Right cardiac atrium (tissue), 5 donors: ENCODE measurements at regions not wholly inside any gene's neighbourhood (a gene's known extent, or its start where the extent isn't known, plus 50 kb on each side); places are given as distances from the start of the nearest gene placed in this dataset.

ENCODE experiments used
- ATAC-seq, 2 donors: fragments of 200-7000 bp; cut with Tn5 transposase; one replicate each; pipeline versions ENCODE4 v1.8.0 to v1.9.1; 2020; ENCODE audit warnings: moderate library complexity in 2 of 2, mild to moderate bottlenecking in 1 of 2
- DNase-seq, 3 donors: peaks; one replicate each; pipeline ENCODE4 v3.0.0-alpha.2; 2020
- H3K27ac ChIP-seq: one replicate; pipeline ENCODE4 v1.5.1; 2013; ENCODE audit warnings: mild to moderate bottlenecking, low read length, control low read depth, moderate library complexity
- H3K27me3 ChIP-seq: one replicate; pipeline ENCODE4 v1.6.1; 2013; ENCODE audit not compliant: control insufficient read depth, insufficient read depth
- H3K4me1 ChIP-seq: one replicate; pipeline ENCODE4 v1.6.1; 2013; ENCODE audit warnings: low read length; ENCODE audit not compliant: control insufficient read depth, insufficient read depth
- H3K4me3 ChIP-seq: one replicate; pipeline ENCODE4 v1.5.1; 2013; ENCODE audit warnings: low read length, control low read depth
- H3K9me3 ChIP-seq: one replicate; pipeline ENCODE4 v1.6.1; 2013; ENCODE audit warnings: low read length; ENCODE audit not compliant: control insufficient read depth
- WGBS: extraction: QIAGEN DNeasy Blood & Tissue Kit; methylation state at CpG from one replicate; pipeline ENCODE4 v1.1.7; 2013; 5-methylcytosine and 5-hydroxymethylcytosine counted together
- intact Hi-C, 4 donors: fragments of 100-400 bp; cut with DNase I; formaldehyde crosslinking; loops; one replicate each; pipeline versions ENCODE4 v1.11.0 to v1.14.0; 2022 to 2023
- donor health status: healthy with polysubstance abuse.
- donor health status: DM: no; HTN: yes; CAD: no.
- donor health status: DM: no; HTN: no; CAD: no.
- donor health status: DM: no; HTN: yes; CAD: no; lungs with severe emphysema.
- donor health status: DM: yes; HTN: yes; CAD: no.

- ATAC-seq (no peak), DNase-seq (no peak)
- H3K4me3 ChIP-seq = no peak overlapping the region
- WGBS = 92% methylated on average over 7 of the region's 7 CpGs
- H3K4me1 ChIP-seq = no peaks in the 10 kb centered on the region
- no peaks in the 10 kb centered on the region for H3K9me3 ChIP-seq
- no peaks in the 10 kb centered on the region for H3K27me3 ChIP-seq
- H3K27ac ChIP-seq = no peak overlapping the region
- intact Hi-C loops = no loop called here
Measured at GRCh38 chr2:104574367-104574766, 279.5 kb upstream of the POU3F3 start.

GRCh38 chr2:104577143-104577542 lies 276.8 kb upstream of the POU3F3 start:
- H3K4me1 ChIP-seq = no peaks in the 10 kb centered on the region
- H3K4me3 ChIP-seq = no peak overlapping the region
- WGBS = 96% methylated on average over 2 of the region's 2 CpGs
- H3K27me3 ChIP-seq = no peaks in the 10 kb centered on the region
- no peaks in the 10 kb centered on the region for H3K9me3 ChIP-seq
- no peak for DNase-seq
- intact Hi-C loops = no loop called here
- H3K27ac ChIP-seq = no peak overlapping the region
- no peak for ATAC-seq

DNA sequence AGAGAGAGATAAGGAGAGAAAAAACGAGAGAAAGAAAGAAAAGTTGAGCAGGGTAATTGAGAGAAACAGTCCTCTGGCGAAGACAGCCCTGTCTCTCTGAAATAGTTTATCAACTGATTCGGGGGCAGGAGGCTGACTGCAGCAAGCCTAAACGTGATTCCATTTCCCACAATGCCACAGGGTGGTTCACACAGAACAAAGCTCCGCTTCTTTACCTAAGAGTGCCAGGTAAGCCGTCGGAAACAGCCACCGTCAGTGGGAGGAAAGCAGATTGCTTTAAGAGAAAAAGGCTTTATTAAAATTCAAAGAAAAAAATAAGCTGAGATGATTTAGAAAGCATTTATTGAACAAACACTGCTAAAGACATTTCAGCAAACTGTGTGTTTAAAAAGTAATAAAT lies 271.4 kb upstream of the POU3F3 start:
- no peak for ATAC-seq
- H3K4me3 ChIP-seq = no peak overlapping the region
- DNase-seq = no peak
- WGBS = 57% methylated on average over 8 of the region's 8 CpGs
- no peaks in the 10 kb centered on the region for H3K4me1 ChIP-seq
- no peaks in the 10 kb centered on the region for H3K27me3 ChIP-seq
- no peaks in the 10 kb centered on the region for H3K9me3 ChIP-seq
- intact Hi-C loops = no loop called here
- H3K27ac ChIP-seq = no peak overlapping the region

DNA sequence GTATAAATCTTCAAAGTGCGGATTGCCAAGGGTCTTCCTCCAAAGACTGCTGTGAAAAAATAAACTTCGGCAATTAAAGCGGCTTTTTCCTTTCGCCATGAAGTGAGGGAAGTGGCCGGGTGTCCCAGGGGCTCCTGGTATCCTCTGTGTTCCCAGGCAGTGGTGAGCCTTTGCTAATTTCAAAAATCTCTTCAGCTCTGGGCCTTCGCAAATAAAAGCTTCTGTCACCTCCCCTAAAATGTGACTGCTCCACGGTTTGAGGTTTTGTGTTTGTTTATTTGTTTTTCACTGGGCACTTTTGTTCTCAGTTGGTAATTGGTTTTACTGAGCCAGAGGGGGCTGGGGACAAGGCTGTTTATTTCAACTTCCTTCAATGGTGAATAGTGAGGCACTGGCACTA lies 270.1 kb upstream of the POU3F3 start:
- Histone ChIP-seq H3K4me1 (no peaks in the 10 kb centered on the region), H3K9me3 (no peaks in the 10 kb centered on the region), H3K4me3 (no peak overlapping the region), H3K27ac (no peak overlapping the region), H3K27me3 (no peaks in the 10 kb centered on the region)
- intact Hi-C loops = no loop called here
- no peak for DNase-seq
- no peak for ATAC-seq
- WGBS = 48% methylated on average over 7 of the region's 7 CpGs

DNA sequence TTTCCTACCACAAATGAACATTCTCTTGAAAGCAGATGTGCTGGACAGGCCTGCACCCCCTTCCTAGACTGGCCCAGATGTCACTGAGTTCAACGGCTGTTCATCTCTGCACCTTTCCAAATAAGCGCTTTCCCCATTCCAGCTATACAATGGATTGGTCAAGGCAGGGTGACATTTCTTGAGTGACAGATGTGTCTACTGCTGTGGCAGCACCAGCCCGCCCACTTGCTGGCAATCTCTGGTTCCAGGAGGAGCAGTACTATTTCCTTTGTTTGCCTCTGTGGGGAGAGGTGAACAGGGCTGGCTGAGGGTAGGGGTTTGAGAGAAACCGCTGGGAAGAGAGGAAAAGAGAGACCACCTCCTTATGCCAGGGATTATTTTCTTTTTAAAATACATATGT lies 269.5 kb upstream of the POU3F3 start:
- Histone ChIP-seq H3K27ac (no peak overlapping the region), H3K27me3 (no peaks in the 10 kb centered on the region), H3K4me3 (no peak overlapping the region), H3K4me1 (no peaks in the 10 kb centered on the region), H3K9me3 (no peaks in the 10 kb centered on the region)
- WGBS = 73% methylated on average over 4 of the region's 4 CpGs
- DNase-seq (no peak), ATAC-seq (no peak)
- intact Hi-C loops = no loop called here

DNA sequence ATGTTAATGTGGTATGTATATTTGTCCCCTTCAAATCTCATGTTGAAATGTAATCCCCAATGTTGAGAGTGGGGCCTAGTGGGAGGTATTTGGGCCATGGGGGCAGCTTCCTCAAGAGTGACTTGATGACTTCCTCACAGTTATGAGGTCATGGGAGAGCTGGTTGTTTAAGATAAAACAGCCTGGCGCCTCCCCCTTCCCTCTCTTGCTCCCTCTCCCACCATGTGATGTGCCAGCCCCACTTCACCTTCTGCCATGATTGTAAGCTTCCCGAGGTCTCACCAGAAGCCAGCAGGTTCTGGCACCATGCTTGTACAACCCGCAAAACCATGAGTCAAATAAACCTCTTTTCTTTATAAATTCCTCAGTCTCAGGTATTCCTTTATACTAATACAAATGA lies 258.3 kb upstream of the POU3F3 start:
- WGBS = 91% methylated on average over 3 of the region's 3 CpGs
- Histone ChIP-seq H3K27me3 (no peaks in the 10 kb centered on the region), H3K4me1 (no peaks in the 10 kb centered on the region), H3K9me3 (no peaks in the 10 kb centered on the region), H3K4me3 (no peak overlapping the region), H3K27ac (no peak overlapping the region)
- intact Hi-C loops = no loop called here
- DNase-seq (no peak), ATAC-seq (no peak)

DNA sequence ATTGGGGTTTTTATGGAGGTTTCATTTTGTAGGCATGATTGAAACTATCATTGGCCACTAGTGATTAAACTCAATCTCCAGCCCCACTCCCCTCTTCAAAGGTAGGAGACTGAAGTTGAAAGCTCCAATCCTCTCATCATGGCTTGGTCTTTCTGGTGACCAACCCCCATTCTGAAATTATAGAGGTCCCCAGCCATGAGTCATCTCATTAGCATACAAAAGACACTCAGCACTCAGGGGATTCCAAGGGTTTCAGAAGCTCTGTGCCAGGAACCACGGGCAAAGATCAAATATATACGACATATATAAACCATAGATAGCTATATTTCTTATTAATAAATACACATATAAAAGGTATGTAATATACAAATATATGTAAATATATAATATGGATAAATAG lies 256.0 kb upstream of the POU3F3 start:
- intact Hi-C loops = no loop called here
- H3K4me3 ChIP-seq = no peak overlapping the region
- 82% methylated on average over 2 of the region's 2 CpGs for WGBS
- H3K27me3 ChIP-seq = no peaks in the 10 kb centered on the region
- ATAC-seq (no peak), DNase-seq (no peak)
- no peaks in the 10 kb centered on the region for H3K9me3 ChIP-seq
- no peaks in the 10 kb centered on the region for H3K4me1 ChIP-seq
- H3K27ac ChIP-seq = no peak overlapping the region

GRCh38 chr2:104598636-104599035 lies 255.3 kb upstream of the POU3F3 start:
- H3K27me3 ChIP-seq = no peaks in the 10 kb centered on the region
- no peaks in the 10 kb centered on the region for H3K4me1 ChIP-seq
- no peak for DNase-seq
- no peak overlapping the region for H3K4me3 ChIP-seq
- no peaks in the 10 kb centered on the region for H3K9me3 ChIP-seq
- ATAC-seq = no peak
- intact Hi-C loops = no loop called here
- H3K27ac ChIP-seq = no peak overlapping the region
- WGBS = 83% methylated on average over 6 of the region's 6 CpGs

GRCh38 chr2:104599787-104600510 lies 254.0 kb upstream of the POU3F3 start:
- intact Hi-C loops = no loop called here
- H3K4me1 ChIP-seq = no peaks in the 10 kb centered on the region
- DNase-seq (no peak), ATAC-seq (no peak)
- H3K4me3 ChIP-seq = no peak overlapping the region
- 84% methylated on average over 2 of the region's 2 CpGs for WGBS
- no peaks in the 10 kb centered on the region for H3K9me3 ChIP-seq
- H3K27me3 ChIP-seq = no peaks in the 10 kb centered on the region
- H3K27ac ChIP-seq = no peak overlapping the region

- no peak for DNase-seq
- no peaks in the 10 kb centered on the region for H3K4me1 ChIP-seq
- H3K27me3 ChIP-seq = no peaks in the 10 kb centered on the region
- H3K27ac ChIP-seq = no peak overlapping the region
- no peaks in the 10 kb centered on the region for H3K9me3 ChIP-seq
- 64% methylated on average over 1 of the region's 1 CpG for WGBS
- no peak for ATAC-seq
- intact Hi-C loops = no loop called here
- no peak overlapping the region for H3K4me3 ChIP-seq
Measured at GRCh38 chr2:104606056-104606455, 247.9 kb upstream of the POU3F3 start.

- ATAC-seq = no peak
- Histone ChIP-seq H3K9me3 (no peaks in the 10 kb centered on the region), H3K4me3 (no peak overlapping the region), H3K4me1 (no peaks in the 10 kb centered on the region), H3K27me3 (no peaks in the 10 kb centered on the region), H3K27ac (no peak overlapping the region)
- 90% methylated on average over 3 of the region's 3 CpGs for WGBS
- DNase-seq = no peak
- intact Hi-C loops = no loop called here
Measured at GRCh38 chr2:104616856-104617255, 237.1 kb upstream of the POU3F3 start.

DNA sequence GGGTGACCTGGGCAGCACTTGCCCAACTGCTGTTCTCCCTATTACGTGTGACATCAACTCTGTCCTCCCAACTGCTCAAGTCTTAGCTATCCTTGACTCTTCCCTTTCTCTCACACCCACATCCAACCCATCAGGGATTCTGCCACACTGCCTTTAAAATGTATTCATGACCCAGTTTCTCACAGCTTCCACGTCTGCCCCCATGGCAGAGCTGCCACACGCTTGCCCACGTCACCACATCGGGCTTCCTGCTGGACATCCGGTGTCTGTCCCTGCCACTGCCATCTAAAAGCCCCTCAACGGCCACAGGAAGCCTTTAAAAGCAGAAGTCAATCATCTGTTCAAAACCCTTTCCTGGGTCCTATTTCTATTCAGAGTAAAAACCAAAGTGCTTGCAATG lies 233.1 kb upstream of the POU3F3 start:
- no peak for ATAC-seq

More for the DNA sequence above, 233.1 kb upstream of the POU3F3 start:
- H3K9me3 ChIP-seq = no peaks in the 10 kb centered on the region
- no peak overlapping the region for H3K4me3 ChIP-seq
- no peaks in the 10 kb centered on the region for H3K27me3 ChIP-seq
- intact Hi-C loops = no loop called here
- 69% methylated on average over 7 of the region's 7 CpGs for WGBS
- H3K27ac ChIP-seq = no peak overlapping the region
- no peak for DNase-seq
- H3K4me1 ChIP-seq = no peaks in the 10 kb centered on the region
